HepG2 (cell line): ENCODE measurements at regions not wholly inside any gene's neighbourhood (a gene's known extent, or its start where the extent isn't known, plus 50 kb on each side); places are given as distances from the start of the nearest gene placed in this dataset.

Experiments used
- ATAC-seq: fragments of 200-7000 bp; cut with Tn5 transposase; 3 replicates; pipeline ENCODE4 v1.9.1; 2020; ENCODE audit warnings: mild to moderate bottlenecking, moderate library complexity
- BruUV-seq: library from RNA; stranded (reverse); fragments of 400-500 nt; replicated peaks from 2 replicates; lab custom pipeline; 2021; lab: Mats Ljungman, UMichigan
- CTCF ChIA-PET: fragments of 300-600 bp; formaldehyde crosslinking; extraction: SDS; loops from one replicate; lab custom pipeline; 2021; ENCODE audit warnings: low total read pairs, inconsistent platforms, low intra/inter-chr PET ratio; lab: Yijun Ruan, JAX
- POLR2A ChIA-PET: fragments of 350-600 bp; sonication (Branson Sonifier 250); formaldehyde crosslinking; loops from one replicate; lab custom pipeline; 2020; ENCODE audit warnings: antibody characterized with exemption, inconsistent platforms; lab: Yijun Ruan, JAX
- DNase-seq: peaks from one replicate; pipeline ENCODE4 v3.0.0-alpha.2; 2015; ENCODE audit warnings: low spot score
- FAIRE-seq: peaks from 3 replicates; lab custom pipeline; 2011; peaks lifted over from hg19 to GRCh38; lab: Jason Lieb, UNC
- H2AFZ ChIP-seq: one replicate; pipeline ENCODE4 v1.6.1; 2011; ENCODE audit warnings: low read length, inconsistent platforms
- H3K27ac ChIP-seq: fragments of 300-600 bp; 3 replicates; pipeline ENCODE4 v1.8.0; 2011; ENCODE audit warnings: mixed run types, mild to moderate bottlenecking, mixed read lengths, low read length, inconsistent platforms; ENCODE audit not compliant: insufficient read depth; ENCODE audit errors: extremely low read length
- H3K27me3 ChIP-seq, 2 experiments: fragments of 200-600 bp in 1 of 2; 2 replicates in 1 of 2; 3 replicates in 1 of 2; pipeline versions ENCODE4 v1.6.0 to v1.8.0; 2011; ENCODE audit warnings: low read length in 2 of 2, mild to moderate bottlenecking in 2 of 2, moderate library complexity in 2 of 2, inconsistent platforms in 1 of 2; ENCODE audit not compliant: insufficient read depth in 2 of 2, control insufficient read depth in 1 of 2
- H3K36me3 ChIP-seq, 2 experiments: fragments of 200-600 bp in 1 of 2; replicated peaks in 1 of 2; 2 replicates in 1 of 2; 3 replicates in 1 of 2; pipeline versions ENCODE4 v1.5.1 to v1.8.0; 2011; ENCODE audit warnings: low read length in 2 of 2, inconsistent platforms in 1 of 2; ENCODE audit not compliant: insufficient read depth in 2 of 2, control insufficient read depth in 1 of 2
- H3K4me1 ChIP-seq: 2 replicates; pipeline ENCODE4 v1.5.1; 2012; ENCODE audit warnings: low read length, inconsistent platforms; ENCODE audit not compliant: insufficient read depth
- H3K4me2 ChIP-seq: 2 replicates; pipeline ENCODE4 v1.6.0; 2011; ENCODE audit warnings: low read depth, low read length, inconsistent platforms
- H3K4me3 ChIP-seq, 3 experiments: fragments of 200-600 bp in 1 of 3; sonication (generic), shearing (Covaris generic) in 1 of 3; replicated peaks in 1 of 3; 2 replicates each; pipeline ENCODE4 v1.5.1; 2011 to 2016; ENCODE audit warnings: low read length in 3 of 3, inconsistent platforms in 2 of 3, low read depth in 2 of 3, mild to moderate bottlenecking in 2 of 3, control low read depth in 1 of 3, mixed read lengths in 1 of 3; ENCODE audit not compliant: insufficient read depth in 1 of 3
- H3K79me2 ChIP-seq: one replicate; pipeline ENCODE4 v1.6.1; 2011; ENCODE audit warnings: low read length, inconsistent platforms; ENCODE audit not compliant: insufficient read depth
- H3K9ac ChIP-seq: 2 replicates; pipeline ENCODE4 v1.6.0; 2011; ENCODE audit warnings: mild to moderate bottlenecking, low read depth, low read length, inconsistent platforms; ENCODE audit not compliant: insufficient read depth
- H3K9me3 ChIP-seq: 2 replicates; pipeline ENCODE4 v1.5.1; 2012; ENCODE audit warnings: mild to moderate bottlenecking, low read length
- H4K20me1 ChIP-seq: 2 replicates; pipeline ENCODE4 v1.6.0; 2011; ENCODE audit warnings: inconsistent platforms, mild to moderate bottlenecking, low read length, moderate library complexity; ENCODE audit not compliant: insufficient read depth
- ELF1 ChIP-seq: sonication (generic); formaldehyde crosslinking; IDR thresholded peaks from 2 replicates; pipeline ENCODE4 v1.4.0; 2020; ENCODE audit warnings: missing genetic modification reagents
- ERF ChIP-seq: IDR thresholded peaks from 2 replicates; pipeline ENCODE4 v1.6.1; 2018; ENCODE audit warnings: missing biosample characterization, missing genetic modification reagents
- FOXJ3 ChIP-seq: sonication (generic); formaldehyde crosslinking; IDR thresholded peaks from 2 replicates; pipeline ENCODE4 v1.4.0; 2020; ENCODE audit warnings: missing genetic modification reagents, mild to moderate bottlenecking, borderline replicate concordance
- HNF4A ChIP-seq: sonication (generic); formaldehyde crosslinking; IDR thresholded peaks from 2 replicates; pipeline ENCODE4 v1.4.0; 2020; ENCODE audit warnings: missing genetic modification reagents
- IKZF5 ChIP-seq: IDR thresholded peaks from 2 replicates; pipeline ENCODE4 v1.6.1; 2018; ENCODE audit warnings: missing genetic modification reagents, mild to moderate bottlenecking, missing compliant biosample characterization
- PCBP2 ChIP-seq: fragments of 200-400 bp; formaldehyde crosslinking; optimal IDR thresholded peaks from 2 replicates; pipeline ENCODE3; 2018; ENCODE audit warnings: low read length, low read depth; ENCODE audit not compliant: poor library complexity, severe bottlenecking
- PPARG ChIP-seq: conservative IDR thresholded peaks from 2 replicates; pipeline ENCODE4 v1.6.1; 2016; ENCODE audit warnings: missing biosample characterization, missing genetic modification reagents
- RXRB ChIP-seq: IDR thresholded peaks from 2 replicates; pipeline ENCODE4 v1.6.1; 2016; ENCODE audit warnings: borderline replicate concordance, missing genetic modification reagents, missing compliant biosample characterization
- SNAPC4 ChIP-seq: sonication (generic); formaldehyde crosslinking; IDR thresholded peaks from 2 replicates; pipeline ENCODE4 v1.4.0; 2020; ENCODE audit warnings: mild to moderate bottlenecking, missing genetic modification reagents
- SRSF1 ChIP-seq: fragments of 200-400 bp; formaldehyde crosslinking; optimal IDR thresholded peaks from 2 replicates; pipeline ENCODE3; 2017; ENCODE audit warnings: mild to moderate bottlenecking, low read depth, low read length, moderate library complexity
- ZNF263 ChIP-seq: sonication (generic); formaldehyde crosslinking; IDR thresholded peaks from 2 replicates; pipeline ENCODE4 v1.4.0; 2020; ENCODE audit warnings: missing genetic modification reagents
- ZNF350 ChIP-seq: sonication (generic); formaldehyde crosslinking; IDR thresholded peaks from 2 replicates; pipeline ENCODE4 v1.4.0; 2020; ENCODE audit warnings: mild to moderate bottlenecking, low read depth, missing genetic modification reagents, borderline replicate concordance
- ZNF543 ChIP-seq: sonication (generic); formaldehyde crosslinking; IDR thresholded peaks from 2 replicates; pipeline ENCODE4 v1.4.0; 2020; ENCODE audit warnings: mild to moderate bottlenecking, missing genetic modification reagents
- ZNF552 ChIP-seq: sonication (generic); formaldehyde crosslinking; IDR thresholded peaks from 2 replicates; pipeline ENCODE4 v1.9.0; 2022; ENCODE audit warnings: missing genetic modification reagents, mild to moderate bottlenecking, borderline replicate concordance
- ZNF761 ChIP-seq: sonication (generic); formaldehyde crosslinking; conservative IDR thresholded peaks from 2 replicates; pipeline ENCODE4 v1.4.0; 2020; ENCODE audit warnings: mild to moderate bottlenecking, missing genetic modification reagents
- ZNF780A ChIP-seq: sonication (generic); formaldehyde crosslinking; IDR thresholded peaks from 2 replicates; pipeline ENCODE4 v1.8.0; 2022; ENCODE audit warnings: mild to moderate bottlenecking, missing genetic modification reagents, moderate library complexity
- ZSCAN31 ChIP-seq: sonication (generic); formaldehyde crosslinking; IDR thresholded peaks from 2 replicates; pipeline ENCODE4 v1.5.0; 2020; ENCODE audit warnings: low read depth, mild to moderate bottlenecking, missing genetic modification reagents
- WGBS: methylation state at CpG from one replicate; pipeline ENCODE4 v1.1.6; 2017; ENCODE audit warnings: low lambda C conversion rate; 5-methylcytosine and 5-hydroxymethylcytosine counted together
- in situ Hi-C: cut with HindIII; loops from 2 replicates; pipeline ENCODE4 v1.10.0; 2017; ENCODE audit warnings: low pct_unique_long_range_greater_than_20kb; ENCODE audit not compliant: extremely low pct_ligation_motif_present
- intact Hi-C: fragments of 100-400 bp; cut with micrococcal nuclease; formaldehyde crosslinking; loops from one replicate; pipeline ENCODE4 v1.10.0; 2022; ENCODE audit not compliant: unreplicated experiment

GRCh38 chr9:78921341-78921740, 624.4 kb downstream of the PSAT1 start (continued):
- no peak for TF ChIP-seq SNAPC4
- no peak for TF ChIP-seq ZNF543
- TF ChIP-seq FOXJ3 (CRISPR knock-in tag): no peak

DNA sequence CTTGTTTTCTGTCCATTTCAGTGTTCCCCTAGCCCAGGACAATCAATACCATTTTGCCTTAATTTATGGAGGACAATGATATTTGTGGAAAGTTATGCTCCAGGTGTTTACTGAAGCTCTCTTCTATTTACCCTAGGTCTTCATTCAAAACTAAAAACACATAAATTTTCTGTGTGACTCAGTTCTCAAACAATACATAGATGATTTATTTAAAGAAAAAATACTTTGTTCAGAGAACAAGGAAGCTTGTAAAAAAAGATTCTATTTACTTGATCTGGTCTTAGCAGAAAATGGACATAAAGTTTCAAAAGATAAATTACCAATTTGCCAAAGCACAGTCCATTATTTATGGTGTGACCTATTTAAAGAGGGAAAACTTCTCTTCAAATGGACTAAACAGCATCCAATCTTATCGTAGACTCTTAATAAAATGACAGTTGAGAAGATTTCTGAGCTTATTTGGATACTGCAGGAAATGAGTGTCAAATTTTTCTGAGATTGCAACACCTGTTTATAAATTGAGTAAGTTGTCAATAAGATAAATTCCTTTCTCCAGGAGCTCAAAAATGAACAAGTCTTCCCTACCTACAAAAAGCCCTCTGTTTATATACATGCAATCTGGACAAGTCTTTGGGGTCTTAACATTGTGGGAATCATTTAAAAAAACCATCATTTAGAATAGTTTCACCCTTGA, 627.2 kb downstream of the PSAT1 start:
- ATAC-seq (no peak), DNase-seq (no peak), FAIRE-seq (no peak)
- Histone ChIP-seq H3K27me3 (no peaks in the 10 kb centered on the region), H3K36me3 (no peaks in the 10 kb centered on the region), H3K4me2 (no peak overlapping the region), H4K20me1 (no peaks in the 10 kb centered on the region), H3K27ac (no peak overlapping the region), H3K4me3 (no peak overlapping the region), H3K79me2 (no peaks in the 10 kb centered on the region), H3K4me1 (no peaks in the 10 kb centered on the region), H2AFZ (no peak overlapping the region), H3K9me3 (no peaks in the 10 kb centered on the region), H3K9ac (no peak overlapping the region)
- intact Hi-C loops (no loop called here), in situ Hi-C loops (no loop called here)
- 0% methylated on average over 1 of the region's 1 CpG for WGBS
- ChIA-PET CTCF (no interaction called here), POLR2A (no interaction called here)
- BruUV-seq: no TSS peak
- TF ChIP-seq ZNF350 (CRISPR knock-in tag) (no peak), RXRB (no peak), SRSF1 (no peak), ZNF780A (CRISPR knock-in tag) (no peak), ZNF263 (CRISPR knock-in tag) (no peak), ZNF761 (CRISPR knock-in tag) (no peak), ERF (no peak), ELF1 (no peak), PPARG (CRISPR knock-in tag) (no peak), PCBP2 (no peak), IKZF5 (CRISPR knock-in tag) (no peak), ZNF552 (CRISPR knock-in tag) (no peak), HNF4A (CRISPR knock-in tag) (no peak), ZSCAN31 (CRISPR knock-in tag) (no peak)
